Superior temporal gyrus (tissue), 1 donor: ENCODE measurements at regions not wholly inside any gene's neighbourhood (a gene's known extent, or its start where the extent isn't known, plus 50 kb on each side); places are given as distances from the start of the nearest gene placed in this dataset.

Experiments used
- DNase-seq: peaks from one replicate; pipeline ENCODE4 v3.0.0-alpha.2; 2016; ENCODE audit errors: extremely low spot score

- no peak for DNase-seq
Measured at GRCh38 chr16:64410306-64410705, 711.6 kb downstream of the CDH11 start.

- no peak for DNase-seq
Measured at GRCh38 chr16:64409783-64410210, 712.1 kb downstream of the CDH11 start.

- no peak for DNase-seq
Measured at GRCh38 chr16:64408699-64409098, 713.2 kb downstream of the CDH11 start.

DNA sequence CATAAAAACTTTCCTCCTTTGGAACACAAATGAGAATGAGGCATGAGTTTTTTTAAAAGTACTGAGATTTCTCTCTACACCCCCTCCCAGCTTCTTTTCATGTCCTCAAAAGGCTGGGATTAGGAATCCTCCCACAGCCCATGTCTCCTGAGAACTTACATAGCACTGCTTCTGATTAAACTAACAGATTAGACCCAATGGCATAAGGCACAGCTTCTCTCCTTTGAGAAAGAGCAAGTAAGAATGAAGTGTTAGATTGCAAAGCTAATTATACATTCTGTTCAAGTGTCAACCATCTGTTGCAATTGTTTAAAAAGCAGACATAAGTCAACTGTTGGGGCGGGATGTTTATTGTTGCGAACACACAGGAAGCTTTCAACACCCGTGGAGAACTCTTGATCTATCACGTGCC lies 715.1 kb downstream of the CDH11 start:
- DNase-seq, result peak; percentile 25

DNA sequence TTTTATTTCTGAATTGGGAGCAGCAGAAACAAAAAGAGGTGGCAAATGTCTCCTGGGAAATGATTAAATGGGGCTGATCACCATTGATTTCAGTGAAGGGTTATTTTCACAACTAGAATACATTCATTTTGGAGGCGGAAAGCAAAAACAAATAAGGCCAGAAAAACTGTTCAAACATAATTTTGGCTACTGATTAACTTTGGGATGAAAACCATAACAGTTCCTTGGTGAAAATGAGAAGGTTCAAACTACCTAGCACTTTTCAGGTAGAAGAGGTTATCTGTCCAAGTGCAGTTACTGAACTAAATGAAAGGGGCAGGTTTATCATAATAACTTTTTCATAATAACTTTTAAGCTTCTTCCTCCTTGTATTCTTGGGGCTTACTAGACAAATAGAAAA lies 718.5 kb downstream of the CDH11 start:
- DNase-seq, result no peak

- DNase-seq, result no peak
Measured at GRCh38 chr16:64398793-64399192, 723.1 kb downstream of the CDH11 start.

DNA sequence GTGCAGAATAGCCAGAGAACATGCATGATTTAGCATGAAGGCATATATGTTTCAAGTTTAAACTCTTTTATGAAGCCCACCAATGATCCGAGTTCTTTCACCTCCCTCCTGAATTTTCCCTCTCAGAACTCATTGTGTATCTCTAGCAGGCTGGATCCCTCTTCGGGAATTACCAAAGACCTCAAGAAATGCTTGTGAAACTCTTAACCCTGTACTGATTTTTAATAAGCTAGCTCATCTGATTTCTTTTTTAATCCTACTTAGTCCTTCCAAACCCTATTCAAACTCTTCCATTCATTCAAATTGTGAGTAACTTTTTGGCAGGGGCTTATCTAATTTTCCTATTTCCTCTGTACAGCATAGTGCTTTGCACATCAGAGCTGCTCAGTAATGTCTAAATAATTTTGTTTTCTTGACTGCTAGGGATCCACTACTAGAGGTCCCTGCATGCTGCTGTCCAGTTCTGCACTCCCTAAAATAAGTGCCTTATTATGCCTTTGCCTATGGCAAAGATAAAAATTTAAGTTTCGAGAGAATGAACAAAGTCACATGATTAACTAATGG lies 723.8 kb downstream of the CDH11 start:
- DNase-seq, result no peak

- no peak for DNase-seq
Measured at GRCh38 chr16:64397042-64397441, 724.8 kb downstream of the CDH11 start.

GRCh38 chr16:64394061-64394460 lies 727.8 kb downstream of the CDH11 start:
- DNase-seq, result no peak

DNA sequence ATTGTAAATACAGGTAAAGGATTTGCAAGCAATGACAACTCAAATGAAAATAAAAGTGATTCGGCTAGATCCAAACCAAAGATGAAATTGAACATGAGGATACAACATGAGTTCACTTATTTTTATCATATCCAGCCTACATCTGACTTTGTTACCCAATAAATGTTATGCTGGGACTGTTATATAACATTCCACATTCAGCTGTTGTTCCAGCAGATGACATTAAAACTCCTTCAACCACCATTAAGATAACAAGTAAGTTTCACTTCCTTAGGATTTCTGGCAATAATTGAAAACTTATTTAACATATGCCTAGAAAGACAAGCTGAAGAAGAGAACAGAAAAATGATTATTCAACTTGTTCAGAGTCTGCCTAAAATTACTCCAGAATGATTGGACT lies 729.4 kb downstream of the CDH11 start:
- peak; percentile 37 for DNase-seq

- DNase-seq, result peak; percentile 23
Measured at GRCh38 chr16:64391063-64391600, 730.7 kb downstream of the CDH11 start.

GRCh38 chr16:64390102-64390501 lies 731.8 kb downstream of the CDH11 start:
- no peak for DNase-seq

DNA sequence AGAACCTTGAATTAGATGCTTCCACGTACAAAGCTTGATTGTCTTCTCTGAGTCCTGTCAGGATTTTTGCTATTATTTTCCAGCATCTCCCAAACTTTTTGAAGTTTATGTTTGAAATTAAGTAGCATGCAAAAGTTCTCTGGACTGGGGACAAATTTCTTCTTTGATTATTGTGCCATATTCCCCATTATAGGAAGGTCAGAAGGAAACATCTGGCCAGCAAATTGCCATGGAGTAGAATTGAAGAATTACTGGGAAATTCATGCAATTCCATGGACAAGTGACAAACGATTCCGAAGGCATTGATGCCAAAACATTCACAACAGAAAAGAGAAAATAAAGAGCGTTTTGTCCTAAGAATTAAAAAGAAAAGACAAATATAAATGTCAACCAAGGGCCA lies 737.2 kb downstream of the CDH11 start:
- no peak for DNase-seq

DNA sequence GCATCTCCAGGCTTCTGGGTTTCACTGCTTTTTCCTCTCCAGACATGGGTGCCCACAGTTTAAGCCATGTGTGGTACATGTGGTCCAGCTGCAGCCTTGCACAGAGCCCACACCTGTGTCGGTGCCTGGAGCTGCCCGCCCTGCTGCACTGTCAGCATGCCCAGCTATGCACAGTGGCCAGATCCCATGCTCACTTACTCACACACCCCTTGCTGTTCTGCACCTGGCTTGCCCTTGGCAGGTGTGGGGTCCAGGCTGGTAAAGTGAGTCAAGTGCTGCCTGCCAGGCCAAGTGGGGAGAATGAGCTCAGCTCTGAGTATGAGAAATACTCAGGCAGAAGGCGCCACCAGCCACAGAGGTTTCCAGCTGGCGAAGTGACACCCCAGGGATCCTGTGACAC lies 739.9 kb downstream of the CDH11 start:
- DNase-seq, result no peak

DNA sequence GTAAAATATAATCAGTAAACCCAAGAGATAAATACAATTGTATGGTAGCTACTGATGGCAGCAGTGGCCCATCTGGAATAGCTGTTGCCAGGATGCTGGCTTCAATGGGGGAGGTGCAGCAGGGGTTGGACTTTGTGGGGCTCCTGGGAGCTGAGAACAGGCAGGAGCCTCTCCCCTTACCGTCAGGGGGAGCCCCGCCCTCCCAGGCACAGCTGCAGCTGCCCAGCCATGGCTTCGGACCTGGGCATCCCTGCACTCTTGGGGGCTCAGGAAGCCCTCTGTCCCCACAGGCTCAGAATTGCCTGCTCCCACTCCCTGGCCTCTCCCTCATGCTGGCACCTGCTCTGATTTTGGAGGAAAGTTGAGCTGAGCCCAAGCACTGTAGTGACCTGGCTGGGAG lies 741.1 kb downstream of the CDH11 start:
- no peak for DNase-seq

- no peak for DNase-seq
Measured at GRCh38 chr16:64375391-64375980, 746.4 kb downstream of the CDH11 start.

- DNase-seq, result no peak
Measured at GRCh38 chr16:64370112-64370511, 751.8 kb downstream of the CDH11 start.

- no peak for DNase-seq
Measured at GRCh38 chr16:64365448-64365931, 756.4 kb downstream of the CDH11 start.

DNA sequence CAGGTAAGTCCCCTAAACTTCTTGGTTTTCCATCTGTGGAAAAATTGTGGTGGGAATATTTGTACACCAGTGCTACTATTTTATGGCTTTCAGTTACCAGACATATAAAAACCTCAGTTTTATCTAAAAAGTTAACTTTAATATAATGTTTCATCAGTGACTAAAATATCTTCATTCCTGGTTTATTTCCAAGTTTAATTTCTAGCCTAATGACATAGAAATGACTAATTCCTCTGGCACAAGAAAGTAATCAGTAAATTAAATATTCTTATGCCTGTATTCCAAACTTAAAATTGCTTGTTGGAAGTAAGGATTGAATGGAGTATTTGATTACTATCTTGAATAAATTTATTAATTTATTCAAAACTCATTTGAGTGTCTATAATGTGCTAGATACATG lies 757.0 kb downstream of the CDH11 start:
- DNase-seq, result no peak

- no peak for DNase-seq
Measured at GRCh38 chr16:64364416-64364815, 757.4 kb downstream of the CDH11 start.

GRCh38 chr16:64364016-64364415 lies 757.8 kb downstream of the CDH11 start:
- no peak for DNase-seq

- no peak for DNase-seq
Measured at GRCh38 chr16:64363039-64363438, 758.8 kb downstream of the CDH11 start.

DNA sequence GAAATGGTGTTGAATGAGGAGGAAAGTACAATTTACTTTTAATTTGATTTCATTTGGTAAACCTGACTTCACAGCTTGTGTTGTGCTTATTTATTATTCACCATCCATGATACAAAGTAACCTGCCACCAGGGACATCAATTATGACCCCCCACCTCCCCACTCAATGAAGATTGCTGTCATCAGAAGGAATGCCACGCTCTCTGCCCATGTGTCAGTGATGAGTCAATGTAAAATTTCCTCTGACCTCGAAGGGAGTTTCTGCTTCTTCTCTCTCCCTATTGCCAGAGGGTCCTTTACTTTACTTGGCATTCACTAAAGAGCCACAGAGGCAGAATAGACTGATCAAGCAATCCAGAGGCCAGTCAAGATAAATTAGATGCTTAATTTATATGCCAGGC lies 759.7 kb downstream of the CDH11 start:
- DNase-seq, result no peak

GRCh38 chr16:64361753-64362152 lies 760.1 kb downstream of the CDH11 start:
- DNase-seq, result no peak
